Panc1 (cell line): ENCODE measurements at regions not wholly inside any gene's neighbourhood (a gene's known extent, or its start where the extent isn't known, plus 50 kb on each side); places are given as distances from the start of the nearest gene placed in this dataset.

ENCODE experiments used
- CTCF ChIP-seq: fragments of 450-650 bp; IDR thresholded peaks from 2 replicates; pipeline ENCODE4 v1.5.1; 2017; ENCODE audit warnings: mild to moderate bottlenecking
- POLR2AphosphoS5 ChIP-seq: IDR thresholded peaks from 2 replicates; pipeline ENCODE4 v1.6.1; 2012; ENCODE audit warnings: mild to moderate bottlenecking, low read depth, low read length, moderate library complexity
- REST ChIP-seq, 2 experiments: IDR thresholded peaks; 2 replicates each; pipeline ENCODE4 v1.6.1; 2011 to 2012; ENCODE audit warnings: low read depth in 2 of 2, control low read depth in 1 of 2, low read length in 1 of 2, mild to moderate bottlenecking in 1 of 2, moderate library complexity in 1 of 2; ENCODE audit not compliant: insufficient read depth in 1 of 2
- SIN3A ChIP-seq: IDR thresholded peaks from 2 replicates; pipeline ENCODE4 v1.6.1; 2012; ENCODE audit warnings: low read depth, mild to moderate bottlenecking, low read length, moderate library complexity, borderline replicate concordance; ENCODE audit not compliant: insufficient read depth
- TCF7L2 ChIP-seq: IDR thresholded peaks from 2 replicates; pipeline ENCODE4 v1.6.1; 2011; ENCODE audit warnings: mild to moderate bottlenecking, low read depth, low read length, inconsistent platforms

- TF ChIP-seq CTCF, result no peak
- TF ChIP-seq REST (IDR thresholded peaks at IDR 0.05; ENCODE audit: insufficient read depth in 1 of 2, low read depth in 2 of 2, low read length in 1 of 2), result no peak
- no peak for TF ChIP-seq POLR2AphosphoS5
- TF ChIP-seq SIN3A, result no peak
- TF ChIP-seq TCF7L2, result no peak
Measured at GRCh38 chr17:33966410-33967059, 288.6 kb upstream of the CCL2 start.
